ENCODE measurements at regions not wholly inside any gene's neighbourhood (a gene's known extent, or its start where the extent isn't known, plus 50 kb on each side); places are given as distances from the start of the nearest gene placed in this dataset.

DNA sequence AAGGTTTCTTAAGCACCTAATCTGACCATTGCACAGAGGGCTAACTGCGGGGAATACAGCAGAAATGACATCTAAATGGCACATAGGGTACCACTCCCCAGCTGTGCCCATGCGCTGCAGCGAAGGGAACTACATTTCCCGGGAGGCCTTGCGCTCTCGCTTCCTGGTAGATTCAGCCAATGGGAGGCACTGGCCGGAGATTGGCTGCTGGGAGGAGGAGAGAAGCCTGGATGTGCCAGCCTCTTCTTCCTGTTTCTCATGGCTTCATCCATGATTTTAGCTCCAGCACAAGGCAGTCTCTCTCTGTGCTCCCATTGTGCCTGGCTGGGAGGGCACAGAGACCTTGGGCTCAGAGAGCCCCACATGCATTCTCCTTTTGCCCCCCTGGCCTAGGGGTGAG, 101.7 kb upstream of the FOXA2 start:
- in situ Hi-C loops (cut with MboI) (loop anchor here (5.0 kb wide), 1 partner anchor 344 kb away; no protein-coding TSS in a partner anchor), intact Hi-C loops (cut with micrococcal nuclease) (loop anchor here (10.0 kb wide), 1 partner anchor 191 kb away; no protein-coding TSS in a partner anchor)
- Histone ChIP-seq H3K27ac (ENCODE audit: extremely low read depth, low read depth, low read length) (no peak overlapping the region), H2AFZ (ENCODE audit: low read depth, low read length) (peak overlapping the region; percentile 47), H3K4me3 (no peak overlapping the region), H3K9me3 (replicated peaks; ENCODE audit: control insufficient read depth, insufficient read depth, low read depth, low read length) (no peaks in the 10 kb centered on the region), H3K27me3 (ENCODE audit: control insufficient read depth in 2 of 2, insufficient read depth in 2 of 2, low read length in 2 of 2) (no peaks in the 10 kb centered on the region; a peak in 1 of 5 replicates), H3K9me1 (ENCODE audit: control insufficient read depth, insufficient read depth, low read length) (no peaks in the 10 kb centered on the region), H3K4me2 (ENCODE audit: insufficient read depth, low read length) (no peak overlapping the region), H3K4me1 (replicated peaks in 1 of 2; ENCODE audit: control insufficient read depth in 2 of 2, insufficient read depth in 2 of 2, low read length in 2 of 2) (peaks cover 0 to 7% of the 10 kb centered on the region in 2 experiments; a peak in 2 of 5 replicates), H3K9ac (ENCODE audit: insufficient read depth in 1 of 2, low read depth in 2 of 2, low read length in 2 of 2) (no peak overlapping the region), H4K20me1 (replicated peaks; ENCODE audit: control insufficient read depth, insufficient read depth, low read length) (no peaks in the 10 kb centered on the region), H3K36me3 (ENCODE audit: control insufficient read depth, insufficient read depth, low read length) (no peaks in the 10 kb centered on the region), H3K79me2 (ENCODE audit: control insufficient read depth, insufficient read depth, low read length) (no peaks in the 10 kb centered on the region)
- ATAC-seq (peak; percentile 91), DNase-seq (ENCODE audit: extremely low read depth in 1 of 4, low spot score in 3 of 4) (peak; percentile 44 to 49 (median 46)), FAIRE-seq (peak; percentile 80)
- ChIA-PET CTCF (ENCODE audit: low intra/inter-chr PET ratio) (interaction anchor here (4.5 kb wide), 1 partner anchor 347 kb away, joined by 38 read pairs; no protein-coding TSS in a partner anchor), POLR2A (no interaction called here)
- BruUV-seq (replicated peaks), result no TSS peak
- 2% methylated on average over 7 of the region's 7 CpGs for WGBS (ENCODE audit: insufficient coverage, low coverage, missing lambda C conversion rate)
- TF ChIP-seq GABPA (tag; conservative IDR thresholded peaks at IDR 0.05; ENCODE audit: low read depth) (peak; percentile 50), POLR2AphosphoS5 (IDR thresholded peaks at IDR 0.05; ENCODE audit: control insufficient read depth, insufficient read depth, low read depth, low read length) (no peak), ELF1 (tag; IDR thresholded peaks at IDR 0.05) (peak; percentile 90), ZBTB8A (IDR thresholded peaks at IDR 0.05; ENCODE audit: partially characterized antibody) (no peak), ZNF445 (CRISPR knock-in tag; IDR thresholded peaks at IDR 0.05; ENCODE audit: low read depth) (no peak), SUPT5H (IDR thresholded peaks at IDR 0.05) (no peak), ZNF561 (CRISPR knock-in tag; conservative IDR thresholded peaks at IDR 0.05) (no peak), HCFC1 (IDR thresholded peaks at IDR 0.05; ENCODE audit: low read depth, low read length) (peak; percentile 85), ZNF143 (CRISPR knock-in tag; IDR thresholded peaks at IDR 0.05) (peak; percentile 81), FOS (IDR thresholded peaks at IDR 0.05; ENCODE audit: extremely low read depth, insufficient read length) (peak; percentile 19)
- TF ChIP-seq, protein P1, sequence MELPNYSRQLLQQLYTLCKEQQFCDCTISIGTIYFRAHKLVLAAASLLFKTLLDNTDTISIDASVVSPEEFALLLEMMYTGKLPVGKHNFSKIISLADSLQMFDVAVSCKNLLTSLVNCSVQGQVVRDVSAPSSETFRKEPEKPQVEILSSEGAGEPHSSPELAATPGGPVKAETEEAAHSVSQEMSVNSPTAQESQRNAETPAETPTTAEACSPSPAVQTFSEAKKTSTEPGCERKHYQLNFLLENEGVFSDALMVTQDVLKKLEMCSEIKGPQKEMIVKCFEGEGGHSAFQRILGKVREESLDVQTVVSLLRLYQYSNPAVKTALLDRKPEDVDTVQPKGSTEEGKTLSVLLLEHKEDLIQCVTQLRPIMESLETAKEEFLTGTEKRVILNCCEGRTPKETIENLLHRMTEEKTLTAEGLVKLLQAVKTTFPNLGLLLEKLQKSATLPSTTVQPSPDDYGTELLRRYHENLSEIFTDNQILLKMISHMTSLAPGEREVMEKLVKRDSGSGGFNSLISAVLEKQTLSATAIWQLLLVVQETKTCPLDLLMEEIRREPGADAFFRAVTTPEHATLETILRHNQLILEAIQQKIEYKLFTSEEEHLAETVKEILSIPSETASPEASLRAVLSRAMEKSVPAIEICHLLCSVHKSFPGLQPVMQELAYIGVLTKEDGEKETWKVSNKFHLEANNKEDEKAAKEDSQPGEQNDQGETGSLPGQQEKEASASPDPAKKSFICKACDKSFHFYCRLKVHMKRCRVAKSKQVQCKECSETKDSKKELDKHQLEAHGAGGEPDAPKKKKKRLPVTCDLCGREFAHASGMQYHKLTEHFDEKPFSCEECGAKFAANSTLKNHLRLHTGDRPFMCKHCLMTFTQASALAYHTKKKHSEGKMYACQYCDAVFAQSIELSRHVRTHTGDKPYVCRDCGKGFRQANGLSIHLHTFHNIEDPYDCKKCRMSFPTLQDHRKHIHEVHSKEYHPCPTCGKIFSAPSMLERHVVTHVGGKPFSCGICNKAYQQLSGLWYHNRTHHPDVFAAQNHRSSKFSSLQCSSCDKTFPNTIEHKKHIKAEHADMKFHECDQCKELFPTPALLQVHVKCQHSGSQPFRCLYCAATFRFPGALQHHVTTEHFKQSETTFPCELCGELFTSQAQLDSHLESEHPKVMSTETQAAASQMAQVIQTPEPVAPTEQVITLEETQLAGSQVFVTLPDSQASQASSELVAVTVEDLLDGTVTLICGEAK (IDR thresholded peaks at IDR 0.05), result 0 out of 2 replicates have a peak, but pooled peaks have one; percentile 43
- TF ChIP-seq, protein P1 (CRISPR knock-in tag; IDR thresholded peaks at IDR 0.05), result no peak
- TF ChIP-seq, protein P2, sequence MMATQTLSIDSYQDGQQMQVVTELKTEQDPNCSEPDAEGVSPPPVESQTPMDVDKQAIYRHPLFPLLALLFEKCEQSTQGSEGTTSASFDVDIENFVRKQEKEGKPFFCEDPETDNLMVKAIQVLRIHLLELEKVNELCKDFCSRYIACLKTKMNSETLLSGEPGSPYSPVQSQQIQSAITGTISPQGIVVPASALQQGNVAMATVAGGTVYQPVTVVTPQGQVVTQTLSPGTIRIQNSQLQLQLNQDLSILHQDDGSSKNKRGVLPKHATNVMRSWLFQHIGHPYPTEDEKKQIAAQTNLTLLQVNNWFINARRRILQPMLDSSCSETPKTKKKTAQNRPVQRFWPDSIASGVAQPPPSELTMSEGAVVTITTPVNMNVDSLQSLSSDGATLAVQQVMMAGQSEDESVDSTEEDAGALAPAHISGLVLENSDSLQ (IDR thresholded peaks at IDR 0.05), result peak; percentile 29; the same call in 1 of the 2 replicates

All from K562 (cell line).